Esophagus mucosa (tissue), 1 donor: ENCODE measurements at regions not wholly inside any gene's neighbourhood (a gene's known extent, or its start where the extent isn't known, plus 50 kb on each side); places are given as distances from the start of the nearest gene placed in this dataset.

Experiments
- ATAC-seq: fragments of 200-7000 bp; cut with Tn5 transposase; one replicate; pipeline ENCODE4 v1.9.1; 2020
- donor health status: DM: yes; HTN: yes; CAD: no.

GRCh38 chr3:25237602-25238001, 190.5 kb upstream of the RARB start:
- no peak for ATAC-seq

- no peak for ATAC-seq
These were observed 189.0 kb upstream of the RARB start for GRCh38 chr3:25239042-25239441.

- ATAC-seq = no peak
These were observed 181.2 kb upstream of the RARB start for GRCh38 chr3:25246913-25247312.

GRCh38 chr3:25252291-25252690, 175.8 kb upstream of the RARB start:
- ATAC-seq = no peak

GRCh38 chr3:25257026-25257425, 171.0 kb upstream of the RARB start:
- ATAC-seq = no peak

GRCh38 chr3:25259871-25260270, 168.2 kb upstream of the RARB start:
- ATAC-seq = no peak

GRCh38 chr3:25262322-25262721, 165.7 kb upstream of the RARB start:
- ATAC-seq = no peak

GRCh38 chr3:25265284-25265683, 162.8 kb upstream of the RARB start:
- no peak for ATAC-seq

GRCh38 chr3:25266677-25267076, 161.4 kb upstream of the RARB start:
- ATAC-seq = no peak

- ATAC-seq = no peak
These were observed 156.0 kb upstream of the RARB start for GRCh38 chr3:25272090-25272489.

- ATAC-seq = no peak
These were observed 154.4 kb upstream of the RARB start for GRCh38 chr3:25273582-25274171.

GRCh38 chr3:25277503-25277902, 150.6 kb upstream of the RARB start:
- no peak for ATAC-seq

GRCh38 chr3:25281041-25281731, 146.9 kb upstream of the RARB start:
- no peak for ATAC-seq

GRCh38 chr3:25281732-25282126, 146.3 kb upstream of the RARB start:
- no peak for ATAC-seq

- no peak for ATAC-seq
These were observed 144.4 kb upstream of the RARB start for GRCh38 chr3:25283613-25284012.

- ATAC-seq = no peak
These were observed 143.8 kb upstream of the RARB start for GRCh38 chr3:25284249-25284648.

- no peak for ATAC-seq
These were observed 140.7 kb upstream of the RARB start for GRCh38 chr3:25287291-25287884.

GRCh38 chr3:25288413-25288812, 139.7 kb upstream of the RARB start:
- ATAC-seq = no peak

GRCh38 chr3:25289156-25289555, 138.9 kb upstream of the RARB start:
- no peak for ATAC-seq

GRCh38 chr3:25289663-25290062, 138.4 kb upstream of the RARB start:
- ATAC-seq = no peak

GRCh38 chr3:25291481-25291905, 136.6 kb upstream of the RARB start:
- peak; percentile 28 for ATAC-seq

- no peak for ATAC-seq
These were observed 136.0 kb upstream of the RARB start for GRCh38 chr3:25292036-25292435.

GRCh38 chr3:25292595-25292994, 135.5 kb upstream of the RARB start:
- peak; percentile 76 for ATAC-seq

- ATAC-seq = peak; percentile 87
These were observed 134.3 kb upstream of the RARB start for GRCh38 chr3:25293736-25294135.
